ENCODE measurements at regions not wholly inside any gene's neighbourhood (a gene's known extent, or its start where the extent isn't known, plus 50 kb on each side); places are given as distances from the start of the nearest gene placed in this dataset.

- Mint-ChIP-seq H3K4me3 (no peak overlapping the region), H3K4me1 (peaks cover 21% of the 10 kb centered on the region), H3K27ac (no peak overlapping the region), H3K36me3 (ENCODE audit: low read depth) (peaks cover 6% of the 10 kb centered on the region), H3K9me3 (peaks cover 9% of the 10 kb centered on the region), H3K27me3 (ENCODE audit: insufficient read depth) (no peaks in the 10 kb centered on the region)
- Histone ChIP-seq H3K4me1 (ENCODE audit: control insufficient read depth, insufficient read depth, low read length) (peaks cover 5% of the 10 kb centered on the region), H3K27me3 (ENCODE audit: control insufficient read depth, insufficient read depth, low read length, poor library complexity, severe bottlenecking) (no peaks in the 10 kb centered on the region), H3K27ac (ENCODE audit: low read depth, low read length) (no peak overlapping the region), H3K4me3 (ENCODE audit: low read length) (no peak overlapping the region), H3K9me3 (ENCODE audit: control insufficient read depth, low read length) (peaks cover 21% of the 10 kb centered on the region), H3K36me3 (ENCODE audit: control insufficient read depth, insufficient read depth, low read length) (no peaks in the 10 kb centered on the region), H3K9ac (ENCODE audit: extremely low read depth, low read length, poor library complexity, severe bottlenecking) (no peak overlapping the region)
- no peak for DNase-seq
- TF ChIP-seq CTCF (conservative IDR thresholded peaks at IDR 0.05) = no peak
- 80 to 92% methylated on average over 1 of the region's 1 CpG for WGBS, 2 experiments (ENCODE audit: insufficient coverage in 1 of 2, insufficient read length in 1 of 2)
Measured at GRCh38 chr5:126186210-126186609, 237.0 kb upstream of the GRAMD2B start.

DNA sequence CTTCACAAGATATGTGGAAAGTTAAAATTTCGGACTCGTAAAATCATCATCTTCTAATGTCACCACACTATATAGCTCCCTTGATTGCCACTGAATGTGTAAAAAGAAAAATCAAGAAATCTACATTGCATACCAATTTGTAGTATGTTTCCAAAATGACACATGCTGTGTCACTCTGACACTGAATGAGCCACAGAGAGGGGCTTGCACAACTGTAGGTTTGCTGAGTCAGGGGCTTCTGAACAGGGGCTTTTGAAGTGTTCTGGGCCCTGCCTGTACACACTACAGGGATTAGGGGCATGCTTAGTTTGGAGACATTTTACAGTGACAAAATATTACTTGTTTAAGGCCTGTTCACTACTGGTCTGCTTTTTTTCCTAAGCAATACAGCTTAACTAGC, 234.4 kb upstream of the GRAMD2B start:
- Mint-ChIP-seq H3K4me3 (no peak overlapping the region), H3K27ac (no peak overlapping the region), H3K36me3 (ENCODE audit: low read depth) (peaks cover 6% of the 10 kb centered on the region), H3K9me3 (peaks cover 6% of the 10 kb centered on the region), H3K4me1 (peaks cover 21% of the 10 kb centered on the region), H3K27me3 (ENCODE audit: insufficient read depth) (no peaks in the 10 kb centered on the region)
- Histone ChIP-seq H3K36me3 (ENCODE audit: control insufficient read depth, insufficient read depth, low read length) (no peaks in the 10 kb centered on the region), H3K4me1 (ENCODE audit: control insufficient read depth, insufficient read depth, low read length) (peaks cover 5% of the 10 kb centered on the region), H3K27ac (ENCODE audit: low read depth, low read length) (no peak overlapping the region), H3K27me3 (ENCODE audit: control insufficient read depth, insufficient read depth, low read length, poor library complexity, severe bottlenecking) (no peaks in the 10 kb centered on the region), H3K9ac (ENCODE audit: extremely low read depth, low read length, poor library complexity, severe bottlenecking) (no peak overlapping the region), H3K4me3 (ENCODE audit: low read length) (no peak overlapping the region), H3K9me3 (ENCODE audit: control insufficient read depth, low read length) (peaks cover 21% of the 10 kb centered on the region)
- no peak for TF ChIP-seq CTCF (conservative IDR thresholded peaks at IDR 0.05)
- WGBS, 2 experiments (ENCODE audit: insufficient coverage in 1 of 2, insufficient read length in 1 of 2) = 90% methylated on average over 2 of the region's 2 CpGs; no CpG with 5 or more reads in 1 of the 2 experiments
- no peak for DNase-seq

- TF ChIP-seq CTCF (conservative IDR thresholded peaks at IDR 0.05) = no peak
- no peaks in the 10 kb centered on the region for H3K27me3 Mint-ChIP-seq (ENCODE audit: insufficient read depth)
Measured at GRCh38 chr5:126189231-126189630, 234.0 kb upstream of the GRAMD2B start.

More at GRCh38 chr5:126189231-126189630, 234.0 kb upstream of the GRAMD2B start:
- Mint-ChIP-seq H3K4me3 (no peak overlapping the region), H3K9me3 (peaks cover 6% of the 10 kb centered on the region), H3K4me1 (peaks cover 21% of the 10 kb centered on the region), H3K27ac (no peak overlapping the region), H3K36me3 (ENCODE audit: low read depth) (peaks cover 6% of the 10 kb centered on the region)
- H3K4me1 ChIP-seq (ENCODE audit: control insufficient read depth, insufficient read depth, low read length) = peaks cover 5% of the 10 kb centered on the region
- H3K9me3 ChIP-seq (ENCODE audit: control insufficient read depth, low read length) = peaks cover 21% of the 10 kb centered on the region
- no peak overlapping the region for H3K9ac ChIP-seq (ENCODE audit: extremely low read depth, low read length, poor library complexity, severe bottlenecking)
- DNase-seq = no peak
- WGBS, 2 experiments (ENCODE audit: insufficient coverage in 1 of 2, insufficient read length in 1 of 2) = 73 to 94% methylated on average over 4 to 5 of the region's 5 CpGs
- no peak overlapping the region for H3K27ac ChIP-seq (ENCODE audit: low read depth, low read length)
- H3K27me3 ChIP-seq (ENCODE audit: control insufficient read depth, insufficient read depth, low read length, poor library complexity, severe bottlenecking) = no peaks in the 10 kb centered on the region
- no peaks in the 10 kb centered on the region for H3K36me3 ChIP-seq (ENCODE audit: control insufficient read depth, insufficient read depth, low read length)
- H3K4me3 ChIP-seq (ENCODE audit: low read length) = no peak overlapping the region
